Colonic mucosa (tissue), 4 donors: ENCODE measurements at regions not wholly inside any gene's neighbourhood (a gene's known extent, or its start where the extent isn't known, plus 50 kb on each side); places are given as distances from the start of the nearest gene placed in this dataset.
A peak's percentile ranks its signal among the peaks of the same experiment; 100 is the strongest.

ENCODE experiments used
- DNase-seq: peaks from one replicate; pipeline ENCODE4 v3.0.0-alpha.2; 2020
- H3K27ac ChIP-seq: fragments of 200-600 bp; one replicate; pipeline ENCODE4 v1.8.0; 2021
- H3K27me3 ChIP-seq: fragments of 200-600 bp; one replicate; pipeline ENCODE4 v1.8.0; 2021
- H3K36me3 ChIP-seq: fragments of 200-600 bp; one replicate; pipeline ENCODE4 v1.8.0; 2021
- H3K4me1 ChIP-seq: fragments of 200-600 bp; one replicate; pipeline ENCODE4 v1.8.0; 2021; ENCODE audit warnings: mild to moderate bottlenecking
- H3K4me3 ChIP-seq: fragments of 200-600 bp; one replicate; pipeline ENCODE4 v1.8.0; 2021
- H3K9ac ChIP-seq, 2 donors: one replicate each; pipeline ENCODE4 v1.7.0; 2013; ENCODE audit warnings: control low read depth in 2 of 2, low read depth in 2 of 2, low read length in 2 of 2
- H3K9me3 ChIP-seq: fragments of 200-600 bp; one replicate; pipeline ENCODE4 v1.8.0; 2021
- CTCF ChIP-seq: fragments of 200-600 bp; IDR thresholded peaks from one replicate; pipeline ENCODE4 v1.8.0; 2022; ENCODE audit warnings: antibody characterized with exemption, mild to moderate bottlenecking
- intact Hi-C: fragments of 100-400 bp; cut with DNase I; formaldehyde crosslinking; loops from one replicate; pipeline ENCODE4 v1.14.1; 2022
- donor health status: healthy.
- donor health status: DM: no; HTN: no; CAD: no.
- donor health status: DM: no; HTN: no; CAD: no.

- no peak overlapping the region for H3K4me3 ChIP-seq
- TF ChIP-seq CTCF: no peak
- no peaks in the 10 kb centered on the region for H3K9me3 ChIP-seq
- peaks cover 24% of the 10 kb centered on the region for H3K27me3 ChIP-seq
- H3K36me3 ChIP-seq: no peaks in the 10 kb centered on the region
- H3K9ac ChIP-seq: no peak overlapping the region
- intact Hi-C loops: no loop called here
- H3K27ac ChIP-seq: no peak overlapping the region
- H3K4me1 ChIP-seq: no peaks in the 10 kb centered on the region
- no peak for DNase-seq
Observed at GRCh38 chr1:18554597-18554996, 73.9 kb downstream of the KLHDC7A start.

- Histone ChIP-seq H3K27me3 (peaks cover 24% of the 10 kb centered on the region), H3K4me1 (no peaks in the 10 kb centered on the region), H3K36me3 (no peaks in the 10 kb centered on the region), H3K9me3 (no peaks in the 10 kb centered on the region), H3K27ac (no peak overlapping the region), H3K9ac (no peak overlapping the region), H3K4me3 (no peak overlapping the region)
- no peak for TF ChIP-seq CTCF
- intact Hi-C loops: no loop called here
- no peak for DNase-seq
Observed at GRCh38 chr1:18555036-18555435, 74.3 kb downstream of the KLHDC7A start.

DNA sequence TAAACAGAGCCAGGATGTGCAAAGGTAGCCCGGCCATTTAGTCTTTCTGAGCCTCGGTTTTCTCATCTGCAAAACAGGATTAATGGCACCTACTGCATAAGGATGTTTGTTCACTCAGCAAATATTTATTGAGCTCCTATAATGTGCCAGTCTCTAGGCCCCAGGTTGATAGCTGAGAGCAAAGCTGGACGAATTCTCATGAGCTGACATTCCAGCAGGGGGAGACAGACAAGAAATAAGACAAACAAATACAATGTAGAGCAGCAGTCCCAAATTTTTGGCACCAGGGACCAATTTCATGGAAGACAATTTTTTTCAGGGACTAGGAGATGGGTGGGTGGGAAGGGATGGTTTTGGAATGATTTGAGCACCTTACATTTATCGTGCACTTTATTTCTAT, 74.3 kb upstream of the PAX7 start:
- Histone ChIP-seq H3K9ac (no peak overlapping the region), H3K9me3 (no peaks in the 10 kb centered on the region), H3K4me3 (no peak overlapping the region), H3K27me3 (peaks cover 24% of the 10 kb centered on the region), H3K27ac (no peak overlapping the region), H3K4me1 (no peaks in the 10 kb centered on the region), H3K36me3 (no peaks in the 10 kb centered on the region)
- no peak for TF ChIP-seq CTCF
- DNase-seq: no peak
- intact Hi-C loops: no loop called here

GRCh38 chr1:18557621-18558465, 72.8 kb upstream of the PAX7 start:
- no peaks in the 10 kb centered on the region for H3K9me3 ChIP-seq
- intact Hi-C loops: no loop called here
- H3K36me3 ChIP-seq: no peaks in the 10 kb centered on the region
- H3K4me1 ChIP-seq: no peaks in the 10 kb centered on the region
- no peak overlapping the region for H3K27ac ChIP-seq
- peaks cover 28% of the 10 kb centered on the region for H3K27me3 ChIP-seq
- peak; percentile 36 for DNase-seq
- no peak overlapping the region for H3K9ac ChIP-seq
- TF ChIP-seq CTCF: no peak
- H3K4me3 ChIP-seq: no peak overlapping the region

GRCh38 chr1:18560692-18561091, 70.0 kb upstream of the PAX7 start:
- Histone ChIP-seq H3K9ac (no peak overlapping the region), H3K36me3 (no peaks in the 10 kb centered on the region), H3K9me3 (no peaks in the 10 kb centered on the region), H3K27me3 (peaks cover 28% of the 10 kb centered on the region), H3K4me3 (no peak overlapping the region), H3K4me1 (no peaks in the 10 kb centered on the region), H3K27ac (no peak overlapping the region)
- no peak for TF ChIP-seq CTCF
- no peak for DNase-seq
- intact Hi-C loops: no loop called here
